Gastrocnemius medialis (tissue), 4 donors: ENCODE measurements at regions not wholly inside any gene's neighbourhood (a gene's known extent, or its start where the extent isn't known, plus 50 kb on each side); places are given as distances from the start of the nearest gene placed in this dataset.

Source experiments
- CTCF ChIP-seq, 5 experiments: fragments of 450-650 bp in 3 of 5; fragments of 200-600 bp in 2 of 5; sonication (generic) in 2 of 5; IDR thresholded peaks in 4 of 5; conservative IDR thresholded peaks in 1 of 5; 1 replicate in 4 of 5; 2 replicates in 1 of 5; pipeline ENCODE4 v1.5.1; 2016 to 2019; ENCODE audit warnings: antibody characterized with exemption in 5 of 5, mild to moderate bottlenecking in 3 of 5, moderate library complexity in 3 of 5
- POLR2A ChIP-seq, 2 donors: fragments of 450-650 bp; IDR thresholded peaks; one replicate each; pipeline ENCODE4 v1.6.1; 2017; ENCODE audit warnings: antibody characterized with exemption in 2 of 2, mild to moderate bottlenecking in 2 of 2, moderate library complexity in 2 of 2

GRCh38 chr14:26887847-26888246, 290.0 kb upstream of the NOVA1 start:
- TF ChIP-seq POLR2A (IDR thresholded peaks at IDR 0.05) = no peak
- TF ChIP-seq CTCF (IDR thresholded peaks at IDR 0.05 in 4 of 5, conservative IDR thresholded peaks at IDR 0.05 in 1 of 5) = no peak
